HG02610 (cell line): ENCODE measurements at regions not wholly inside any gene's neighbourhood (a gene's known extent, or its start where the extent isn't known, plus 50 kb on each side); places are given as distances from the start of the nearest gene placed in this dataset.

Experiments used
- ATAC-seq: cut with Tn5 transposase; IDR thresholded peaks from one replicate; pipeline ENCODE4 v1.9.1; 2021; ENCODE audit warnings: mild to moderate bottlenecking, moderate library complexity; ENCODE audit not compliant: unreplicated experiment

DNA sequence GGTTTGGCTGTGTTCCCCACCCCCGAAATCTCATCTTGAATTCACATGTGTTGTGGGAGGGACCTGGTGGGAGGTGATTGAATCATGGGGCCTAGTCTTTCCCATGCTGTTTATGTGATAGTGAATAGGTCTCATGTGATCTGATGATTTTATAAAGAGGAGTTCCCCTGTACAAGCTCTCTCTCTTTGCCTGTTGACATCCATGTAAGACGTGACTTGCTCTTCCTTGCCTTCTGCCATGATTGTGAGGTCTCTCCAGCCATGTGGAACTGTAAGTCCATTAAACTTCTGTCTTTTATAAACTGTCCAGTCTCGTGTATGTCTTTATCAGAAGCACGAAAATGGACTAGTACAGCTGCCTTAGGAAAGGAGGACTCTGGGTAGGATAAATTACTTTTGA is 976.7 kb downstream of the MCTP2 start:
- no peak for ATAC-seq

DNA sequence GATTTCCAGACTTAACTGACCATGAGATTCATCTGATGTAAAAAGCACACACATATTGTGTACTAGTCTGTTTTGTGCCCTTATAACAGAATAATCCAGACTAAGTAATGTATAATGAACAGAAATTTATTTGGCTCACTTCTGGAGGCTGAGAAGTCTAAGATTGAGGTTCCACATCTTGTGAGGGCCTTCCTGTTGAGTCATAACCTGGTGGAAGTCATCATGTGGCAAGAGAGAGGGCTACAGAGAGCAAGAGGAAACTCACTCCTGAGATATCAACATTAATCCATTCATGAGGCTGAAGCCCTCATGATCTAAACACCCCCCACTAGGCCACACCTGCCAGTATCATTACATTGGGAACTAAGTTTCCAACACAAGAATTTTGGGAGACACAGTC is 977.6 kb downstream of the MCTP2 start:
- no peak for ATAC-seq

DNA sequence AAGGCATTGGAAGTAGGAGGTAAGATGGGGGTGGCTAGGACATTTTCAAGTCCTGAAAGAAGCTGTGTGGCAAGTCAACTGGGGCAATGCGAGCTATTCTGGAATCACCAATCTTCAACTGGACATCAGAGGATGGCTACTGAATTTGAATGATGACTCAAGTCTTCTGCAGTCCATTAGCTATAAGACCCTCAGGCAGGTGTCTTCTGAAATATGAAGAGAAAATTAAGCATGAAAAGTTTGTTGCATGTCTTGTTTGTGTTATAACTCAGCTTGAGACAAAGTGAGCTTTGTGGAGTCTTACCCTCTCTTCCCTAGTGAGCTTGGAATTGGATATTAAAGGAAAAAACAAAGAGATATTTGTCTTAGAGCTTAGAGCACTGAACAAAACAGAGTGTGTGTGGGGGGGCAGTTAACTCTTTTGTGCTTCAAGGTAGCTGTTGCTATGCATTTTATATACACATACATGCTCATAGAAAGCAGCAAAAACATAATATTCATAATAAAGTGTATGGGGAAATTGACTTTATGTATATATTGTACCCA is 979.1 kb downstream of the MCTP2 start:
- no peak for ATAC-seq

DNA sequence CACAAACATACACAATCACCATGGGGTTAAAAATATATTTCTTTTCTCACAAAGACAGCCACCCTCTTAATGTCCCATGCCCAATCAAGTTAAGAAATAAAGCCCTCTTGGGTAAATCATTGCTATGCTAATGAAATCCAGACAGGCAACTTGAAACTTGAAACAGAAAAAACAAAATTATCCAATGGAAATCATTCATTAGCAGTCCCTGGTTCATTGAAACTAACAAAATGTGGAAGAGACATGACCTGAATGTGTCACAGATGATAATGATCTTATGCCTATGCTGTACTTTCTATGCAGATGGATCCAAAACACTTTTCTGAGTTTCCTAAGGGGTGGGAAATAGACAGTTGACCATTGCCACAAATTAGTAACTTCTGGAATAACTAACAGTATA is 983.7 kb downstream of the MCTP2 start:
- ATAC-seq, result no peak

DNA sequence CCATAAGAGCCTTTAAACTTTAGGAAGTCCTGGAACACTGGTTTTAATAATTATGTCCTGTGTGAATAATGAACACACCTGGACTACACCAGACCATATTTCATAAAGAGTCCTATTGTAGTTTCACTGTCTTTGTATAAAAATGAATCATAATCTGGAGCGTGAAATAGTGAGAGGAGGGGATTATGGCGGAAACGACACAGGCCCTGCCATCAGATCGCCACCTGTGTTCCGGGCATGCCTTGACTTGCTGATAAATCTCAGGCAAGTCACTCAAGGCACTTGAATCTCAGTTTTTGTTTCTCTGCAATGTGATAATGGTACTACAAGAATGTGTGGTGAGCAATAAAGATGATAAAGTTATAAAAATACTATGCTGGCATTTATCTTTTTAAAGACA is 995.5 kb downstream of the MCTP2 start:
- no peak for ATAC-seq

DNA sequence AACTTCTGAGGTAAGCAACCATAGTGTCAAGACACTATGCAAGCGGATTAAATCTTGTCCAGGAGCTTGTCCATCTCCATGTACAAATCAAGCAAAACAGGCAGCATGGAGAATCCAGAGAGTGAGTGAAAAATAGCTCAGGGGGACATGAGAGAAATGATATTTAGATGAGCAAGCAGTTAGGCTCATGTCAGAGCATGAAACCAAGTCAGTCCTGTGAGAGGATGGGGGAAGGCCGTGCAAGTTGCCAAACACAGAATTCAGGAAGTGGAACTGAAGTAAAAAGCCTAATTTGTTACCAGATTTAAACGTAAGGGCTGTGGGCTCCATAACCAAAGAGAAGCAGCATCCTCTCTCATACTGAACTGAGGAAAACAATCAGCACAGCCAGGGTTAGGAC is 995.9 kb downstream of the MCTP2 start:
- no peak for ATAC-seq

DNA sequence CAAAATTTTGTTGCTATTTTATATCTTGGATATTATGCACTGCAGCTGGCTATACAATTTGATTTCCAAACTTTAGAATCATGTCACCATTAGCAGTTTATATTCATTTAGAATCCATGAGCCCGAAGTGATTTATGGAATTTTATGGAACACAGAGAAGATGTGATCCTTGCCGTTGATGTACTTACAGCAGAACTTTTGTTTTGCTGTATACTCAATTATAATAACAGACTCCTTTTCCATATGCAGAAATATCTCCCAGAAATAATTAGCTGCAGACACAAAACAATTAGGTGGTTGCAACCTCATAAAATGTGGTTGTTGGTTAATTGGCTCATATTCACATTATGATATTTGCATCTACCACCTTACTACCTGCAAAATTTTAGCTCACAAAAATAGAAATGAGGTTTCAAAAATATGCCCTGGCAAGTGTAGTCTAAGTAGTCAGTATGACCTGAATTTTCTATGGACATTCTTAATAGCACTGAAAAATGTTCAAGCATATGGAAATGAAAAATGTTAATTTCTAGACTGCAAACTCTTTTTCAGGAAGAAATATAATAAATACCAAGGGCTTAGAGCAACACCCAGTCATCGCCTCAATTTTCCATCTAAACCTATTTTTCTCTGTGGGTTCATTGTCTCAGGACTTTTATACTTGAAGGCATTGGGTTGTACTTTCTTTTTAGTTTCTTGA is 997.6 kb downstream of the MCTP2 start:
- no peak for ATAC-seq

DNA sequence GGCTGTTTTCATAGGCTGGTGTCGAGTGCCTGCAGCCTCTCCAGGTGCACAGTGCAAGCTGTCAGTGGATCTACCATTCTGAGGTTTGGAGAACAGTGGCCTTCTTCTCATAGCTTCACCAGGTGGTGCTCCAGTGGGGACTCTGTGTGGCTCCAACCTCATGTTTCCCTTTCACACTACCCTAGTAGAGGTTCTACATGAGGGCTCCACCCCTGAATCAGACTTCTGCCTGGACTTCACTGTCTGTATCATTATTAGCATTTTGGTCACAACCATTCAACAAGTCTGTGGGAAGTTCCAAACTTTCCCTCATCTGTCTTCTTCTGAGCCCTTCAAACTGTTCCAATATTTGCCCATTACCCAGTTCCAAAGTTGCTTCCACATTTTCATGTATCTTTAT is 1003.7 kb downstream of the MCTP2 start:
- no peak for ATAC-seq

DNA sequence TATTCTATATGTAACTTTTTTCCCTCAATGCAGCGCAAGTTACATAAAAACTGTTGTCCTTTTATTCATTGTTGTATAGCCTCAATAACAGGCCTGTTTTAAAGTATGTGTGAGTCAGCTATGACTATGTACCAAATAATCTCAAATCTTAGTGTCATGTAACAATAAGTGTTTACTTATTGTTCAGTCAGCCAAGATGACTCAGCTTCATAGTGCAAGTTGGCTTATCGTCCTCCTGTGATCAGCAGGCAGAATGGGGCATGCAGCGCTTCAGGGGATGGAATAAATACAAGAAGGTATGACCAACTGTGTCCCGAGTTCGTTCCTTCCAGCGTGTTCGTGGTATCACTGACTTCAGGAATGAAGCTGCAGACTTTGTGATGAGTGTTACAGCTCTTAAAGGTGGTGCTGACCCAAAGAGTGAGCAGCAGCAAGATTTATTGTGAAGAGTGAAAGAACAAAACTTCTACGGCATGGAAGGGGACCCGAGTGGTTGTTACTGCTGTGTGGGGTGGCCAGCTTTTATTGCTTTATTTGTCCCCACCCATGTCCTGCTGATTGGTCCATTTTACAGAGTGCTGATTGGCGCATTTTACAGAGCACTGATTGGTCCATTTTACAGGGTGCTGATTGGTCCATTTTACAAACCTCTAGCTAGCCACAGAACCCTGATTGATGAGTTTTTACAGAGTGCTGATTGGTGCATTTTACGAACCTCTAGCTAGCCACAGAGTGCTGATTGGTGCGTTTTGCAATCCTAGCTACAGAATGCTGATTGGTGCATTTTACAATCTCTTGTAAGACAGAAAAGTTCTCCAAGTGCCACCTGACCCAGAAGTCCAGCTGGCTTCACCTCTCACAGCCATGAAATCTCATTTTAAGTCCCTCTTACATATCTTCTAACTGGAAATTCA is 1016.0 kb downstream of the MCTP2 start:
- no peak for ATAC-seq

DNA sequence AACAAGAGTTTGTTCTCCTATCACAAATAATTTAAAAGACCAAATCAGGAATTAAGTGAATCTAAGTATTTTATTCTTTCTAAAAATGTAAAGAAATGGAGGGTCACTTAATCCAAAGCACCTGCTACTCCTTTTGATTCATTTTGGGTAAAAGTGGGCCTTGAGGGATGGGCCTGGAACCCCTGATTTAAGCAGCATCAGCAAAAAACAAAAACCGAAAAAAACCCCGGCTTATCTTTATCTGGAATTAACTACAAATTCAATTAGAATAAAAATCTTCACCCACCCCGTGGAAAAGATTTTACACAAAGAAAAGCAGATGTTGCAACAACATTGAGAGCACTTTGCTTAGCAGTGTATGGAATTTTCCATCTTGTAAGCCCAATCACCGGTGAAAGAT is 1018.2 kb downstream of the MCTP2 start:
- ATAC-seq, result no peak

DNA sequence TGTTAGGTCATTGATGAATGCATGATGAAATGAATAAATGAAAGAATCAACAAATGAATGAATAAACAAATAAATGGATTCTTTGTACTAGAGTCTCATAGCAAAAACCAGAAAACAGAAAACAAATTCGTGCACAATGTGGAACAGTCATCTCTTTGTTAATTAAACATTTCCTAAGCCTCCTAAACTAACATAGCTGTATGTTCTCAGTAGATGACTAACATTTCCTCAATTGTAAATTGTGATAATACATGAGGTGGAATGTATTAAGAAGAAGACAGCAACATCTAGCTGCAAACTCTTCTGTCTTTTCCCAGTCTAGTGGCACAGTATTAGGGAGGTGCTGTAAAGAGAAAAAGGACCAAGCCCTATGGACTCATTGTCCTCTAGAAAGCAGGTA is 1021.0 kb downstream of the MCTP2 start:
- no peak for ATAC-seq

DNA sequence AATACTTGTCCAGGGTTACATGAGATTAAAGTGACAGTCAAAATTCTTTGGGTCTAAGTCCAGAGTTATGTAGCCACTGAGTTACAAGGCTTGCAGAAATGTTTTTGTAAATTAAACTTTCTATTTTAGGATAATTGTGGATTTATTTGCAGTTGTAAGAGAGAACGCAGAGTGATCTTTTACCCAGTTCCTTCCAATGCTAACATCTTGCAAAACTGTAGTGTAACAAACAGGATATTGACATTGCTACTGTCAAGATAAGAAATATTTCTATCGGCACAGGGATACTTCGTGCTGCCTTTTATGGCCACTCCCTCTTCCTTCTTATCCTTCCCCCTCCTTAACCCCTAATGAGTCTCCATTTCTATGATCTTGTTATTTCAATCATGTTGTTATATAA is 1022.9 kb downstream of the MCTP2 start:
- no peak for ATAC-seq

DNA sequence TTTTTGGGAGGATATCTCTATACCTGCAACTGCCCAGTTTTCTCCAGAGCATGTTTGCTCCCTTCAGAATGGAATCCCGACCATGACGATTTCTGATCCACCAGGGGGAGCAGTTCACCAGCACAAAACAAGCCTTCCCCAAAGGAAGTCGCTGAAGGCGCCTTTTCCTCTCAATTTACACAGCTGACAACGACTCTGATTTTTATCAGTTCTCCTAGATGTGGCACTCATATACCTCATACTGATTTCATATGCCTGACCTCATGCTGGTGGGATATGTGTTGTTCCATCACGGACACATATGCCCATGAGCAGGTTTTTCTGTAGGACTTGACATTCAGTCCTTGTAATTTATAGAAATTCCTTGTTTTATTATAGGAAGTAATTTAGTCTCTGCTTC is 1028.2 kb downstream of the MCTP2 start:
- ATAC-seq, result peak; percentile 81

DNA sequence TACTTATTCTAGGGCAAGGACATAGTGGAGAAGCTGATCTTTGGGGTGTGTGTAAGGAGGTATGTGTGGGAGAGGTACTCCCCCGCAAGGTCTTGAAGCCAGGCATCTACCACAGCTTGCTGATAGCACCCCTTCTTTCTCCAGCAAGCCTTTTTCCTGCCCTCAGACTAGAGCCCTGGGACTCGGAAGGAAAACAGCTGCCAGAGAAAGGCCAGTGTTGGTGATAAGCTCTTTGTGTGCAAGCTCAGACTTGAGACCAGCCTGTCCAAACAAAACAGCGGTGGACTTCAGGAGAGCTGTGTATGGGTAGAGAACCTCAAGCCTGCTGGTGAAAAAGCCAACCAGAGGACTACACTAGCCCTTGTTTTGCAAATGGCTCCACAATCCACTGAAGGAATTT is 1028.6 kb downstream of the MCTP2 start:
- peak; percentile 18 for ATAC-seq

DNA sequence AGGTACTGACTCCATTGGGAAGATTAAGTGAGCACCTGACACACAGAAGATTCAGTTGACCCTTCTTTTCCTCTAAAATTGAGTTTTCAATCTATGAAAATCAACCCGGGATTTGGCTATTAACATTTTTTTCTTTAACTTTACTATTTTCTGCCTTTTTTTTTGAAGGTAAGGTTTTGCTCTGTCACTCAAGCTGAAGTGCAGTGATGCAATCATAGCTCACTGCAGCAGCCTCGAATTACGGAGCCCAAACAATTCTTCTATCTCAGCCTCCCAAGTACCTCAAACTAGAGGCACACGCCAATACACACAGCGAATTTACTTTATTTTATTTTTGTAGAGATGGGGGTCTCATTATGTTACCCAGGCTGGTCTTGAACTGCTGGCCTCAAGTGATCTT is 1029.5 kb downstream of the MCTP2 start:
- no peak for ATAC-seq

DNA sequence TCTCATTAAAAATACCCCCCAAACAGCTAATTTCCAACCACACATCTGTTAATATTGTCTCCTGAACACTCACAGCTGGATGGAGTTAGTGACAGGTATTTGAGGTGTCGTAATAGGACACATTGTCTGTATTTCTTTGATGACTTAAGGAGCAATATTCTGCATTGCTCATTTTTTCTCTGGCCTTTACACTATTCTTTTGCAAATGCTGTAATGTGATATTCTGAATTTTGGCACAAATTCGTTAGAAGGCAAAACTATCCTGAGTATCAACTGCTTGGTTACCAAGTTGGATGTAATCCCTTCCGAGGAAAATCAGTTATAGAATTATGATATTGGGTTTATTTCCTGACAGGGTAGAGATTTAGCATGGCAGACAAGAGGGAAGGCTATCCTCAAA is 1030.2 kb downstream of the MCTP2 start:
- ATAC-seq, result no peak

DNA sequence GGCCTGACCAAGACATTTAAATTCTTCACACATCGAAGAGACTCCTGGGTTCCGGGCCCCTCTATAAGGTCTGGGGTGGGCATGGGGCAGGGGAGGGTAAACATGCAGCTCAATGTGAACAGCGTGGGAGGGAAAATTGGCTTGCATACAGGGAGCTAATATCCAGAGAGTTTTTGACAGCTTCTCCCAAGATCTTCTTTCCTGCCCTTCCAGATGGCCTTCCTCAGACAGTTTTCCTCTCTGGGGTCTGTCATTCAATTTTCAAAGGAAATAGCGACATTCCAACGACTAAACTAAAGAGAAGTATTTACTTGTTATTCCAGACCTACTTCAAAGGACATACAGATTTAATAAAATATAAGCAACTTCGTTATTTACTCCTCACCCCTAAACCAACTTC is 1030.6 kb downstream of the MCTP2 start:
- ATAC-seq, result no peak

DNA sequence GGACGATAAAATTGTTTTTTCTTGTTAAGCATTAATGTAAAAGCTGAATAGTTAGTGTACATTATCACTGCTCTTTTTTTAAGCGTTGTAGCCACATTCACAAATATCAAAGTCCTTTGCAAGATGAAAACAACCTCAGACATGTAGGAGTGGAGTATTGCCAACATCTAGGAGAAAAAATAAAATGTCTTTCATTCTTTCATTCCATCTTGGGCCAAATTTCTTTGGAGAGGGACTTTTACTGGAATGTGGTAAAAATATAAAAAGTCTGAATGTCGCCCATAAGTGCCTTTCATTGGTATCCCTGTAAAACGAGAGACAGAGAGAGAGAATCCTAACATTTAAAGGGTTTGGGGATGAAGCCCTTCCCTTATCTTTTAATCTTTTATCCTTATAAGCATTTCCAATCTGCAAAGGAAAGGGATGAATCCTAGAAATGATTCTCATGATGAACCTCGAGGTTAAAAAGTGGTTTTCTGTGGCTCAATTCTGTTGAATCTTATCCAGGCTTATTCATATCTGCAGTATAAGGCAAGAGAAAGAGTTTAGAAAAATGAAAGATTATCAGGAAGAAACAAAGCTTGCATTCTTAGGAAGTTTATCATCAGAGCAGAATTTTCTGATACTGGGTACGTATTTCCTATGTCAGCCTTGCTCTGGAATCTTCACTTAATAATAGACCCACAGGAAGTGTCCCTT is 1031.7 kb downstream of the MCTP2 start:
- ATAC-seq, result no peak

DNA sequence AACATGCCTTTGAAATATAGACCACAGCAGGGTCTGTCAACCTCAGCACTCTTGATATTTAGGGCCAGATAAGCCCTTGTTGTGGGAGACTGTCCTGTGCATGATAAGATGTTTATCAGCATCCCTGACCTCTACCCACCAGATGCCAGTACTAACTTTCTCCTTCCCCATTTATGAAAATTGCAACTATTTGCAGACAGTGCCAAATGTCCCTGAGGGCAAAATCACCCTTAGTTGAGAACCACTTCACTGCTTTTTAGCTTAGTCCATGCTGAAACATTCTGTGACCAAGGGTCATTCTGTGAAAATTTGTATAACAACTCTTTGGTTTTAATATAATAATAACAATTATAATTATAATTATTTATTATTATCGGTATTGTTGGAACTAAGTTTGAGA is 1032.4 kb downstream of the MCTP2 start:
- no peak for ATAC-seq

DNA sequence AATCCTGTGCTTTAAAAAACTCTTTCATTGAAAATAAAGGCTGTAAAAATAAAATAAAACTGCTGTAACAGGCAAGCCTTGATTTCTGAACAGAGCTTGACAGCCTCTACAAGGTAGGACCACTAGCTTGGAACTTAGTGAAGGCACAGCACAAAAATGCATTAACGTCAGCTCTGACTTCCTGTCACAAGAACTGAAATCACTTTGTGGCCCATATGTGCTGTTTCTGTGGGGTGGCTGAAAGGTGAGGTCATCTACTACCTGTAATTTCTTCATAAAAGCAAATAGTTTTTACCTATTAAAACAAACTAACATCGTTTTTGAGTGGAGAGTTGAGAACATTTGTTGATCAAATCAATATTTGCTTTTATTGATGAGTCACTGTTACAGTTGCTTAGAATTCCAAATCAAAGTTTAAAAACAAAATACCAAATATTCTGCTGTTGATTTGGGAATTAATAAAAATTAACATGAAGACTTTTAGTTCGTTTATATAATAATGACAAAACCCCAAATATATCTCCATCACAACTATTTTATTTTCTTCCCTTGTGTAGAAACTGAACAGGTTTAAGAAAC is 1034.1 kb downstream of the MCTP2 start:
- no peak for ATAC-seq

DNA sequence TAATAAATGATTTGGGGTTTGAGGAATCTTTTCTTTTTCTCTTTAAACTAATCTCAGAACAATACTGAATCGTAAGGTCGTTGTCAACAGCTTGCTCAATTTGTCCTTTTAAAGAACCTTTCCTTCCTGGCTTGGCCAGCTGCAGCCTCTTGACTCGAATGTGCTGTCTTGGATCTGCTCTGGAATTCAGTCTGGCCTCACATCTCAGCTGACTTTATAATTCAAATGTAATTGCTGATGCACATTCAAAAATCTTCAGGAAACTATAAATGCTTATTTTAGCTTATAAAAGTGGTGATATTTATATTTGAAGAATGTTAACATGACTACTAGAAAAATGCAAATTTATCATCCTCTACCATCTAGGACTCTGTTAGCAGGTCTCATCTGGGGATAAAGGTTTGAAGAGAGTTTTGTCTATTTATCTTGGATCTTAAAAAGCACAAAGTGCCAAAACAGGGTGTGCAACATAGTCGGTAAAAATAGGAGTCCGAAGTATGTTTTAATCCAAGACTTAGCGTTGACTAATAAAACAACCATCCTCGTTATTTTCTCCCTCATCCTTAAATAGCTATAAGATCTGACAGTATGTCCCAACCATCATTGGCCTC is 1035.2 kb downstream of the MCTP2 start:
- no peak for ATAC-seq
